ENCODE measurements at regions not wholly inside any gene's neighbourhood (a gene's known extent, or its start where the extent isn't known, plus 50 kb on each side); places are given as distances from the start of the nearest gene placed in this dataset.

DNA sequence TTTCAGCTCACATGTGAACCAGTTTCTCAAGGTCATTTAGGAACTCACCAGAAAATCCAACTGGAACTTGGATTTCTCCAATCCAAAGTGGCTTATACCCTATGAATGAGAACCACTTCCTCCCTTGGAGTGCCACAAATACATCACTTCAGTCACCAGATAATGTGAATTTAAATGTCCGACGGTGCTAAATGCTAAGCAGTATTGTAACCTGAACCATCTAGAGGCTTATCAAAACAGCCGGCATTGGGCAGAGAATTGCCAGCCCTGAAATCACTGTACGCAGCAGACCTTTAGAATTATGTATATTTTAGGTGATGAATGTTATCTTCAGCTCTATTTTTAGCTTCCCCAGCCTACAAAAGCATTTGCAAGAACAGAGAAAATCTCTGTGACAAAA lies 76.8 kb upstream of the COX20 start:
- DNase-seq, result no peak
- TF ChIP-seq, protein P1, sequence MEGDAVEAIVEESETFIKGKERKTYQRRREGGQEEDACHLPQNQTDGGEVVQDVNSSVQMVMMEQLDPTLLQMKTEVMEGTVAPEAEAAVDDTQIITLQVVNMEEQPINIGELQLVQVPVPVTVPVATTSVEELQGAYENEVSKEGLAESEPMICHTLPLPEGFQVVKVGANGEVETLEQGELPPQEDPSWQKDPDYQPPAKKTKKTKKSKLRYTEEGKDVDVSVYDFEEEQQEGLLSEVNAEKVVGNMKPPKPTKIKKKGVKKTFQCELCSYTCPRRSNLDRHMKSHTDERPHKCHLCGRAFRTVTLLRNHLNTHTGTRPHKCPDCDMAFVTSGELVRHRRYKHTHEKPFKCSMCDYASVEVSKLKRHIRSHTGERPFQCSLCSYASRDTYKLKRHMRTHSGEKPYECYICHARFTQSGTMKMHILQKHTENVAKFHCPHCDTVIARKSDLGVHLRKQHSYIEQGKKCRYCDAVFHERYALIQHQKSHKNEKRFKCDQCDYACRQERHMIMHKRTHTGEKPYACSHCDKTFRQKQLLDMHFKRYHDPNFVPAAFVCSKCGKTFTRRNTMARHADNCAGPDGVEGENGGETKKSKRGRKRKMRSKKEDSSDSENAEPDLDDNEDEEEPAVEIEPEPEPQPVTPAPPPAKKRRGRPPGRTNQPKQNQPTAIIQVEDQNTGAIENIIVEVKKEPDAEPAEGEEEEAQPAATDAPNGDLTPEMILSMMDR (IDR thresholded peaks at IDR 0.05), result no peak
- TF ChIP-seq POLR2A (IDR thresholded peaks at IDR 0.05) (no peak), EP300 (IDR thresholded peaks at IDR 0.05) (no peak)
- no peaks in the 10 kb centered on the region for H3K36me3 ChIP-seq
- no peak overlapping the region for H3K27ac ChIP-seq
- H3K4me1 ChIP-seq (ENCODE audit: insufficient read depth), result peaks cover 8% of the 10 kb centered on the region
- H3K9me3 ChIP-seq, result no peaks in the 10 kb centered on the region
- WGBS, 3 donors, result 37 to 49% (median 39%) methylated on average over 4 of the region's 4 CpGs
- intact Hi-C loops (cut with DNase I), result no loop called here
- no peak overlapping the region for H3K4me3 ChIP-seq
- H3K27me3 ChIP-seq, result no peaks in the 10 kb centered on the region

DNA sequence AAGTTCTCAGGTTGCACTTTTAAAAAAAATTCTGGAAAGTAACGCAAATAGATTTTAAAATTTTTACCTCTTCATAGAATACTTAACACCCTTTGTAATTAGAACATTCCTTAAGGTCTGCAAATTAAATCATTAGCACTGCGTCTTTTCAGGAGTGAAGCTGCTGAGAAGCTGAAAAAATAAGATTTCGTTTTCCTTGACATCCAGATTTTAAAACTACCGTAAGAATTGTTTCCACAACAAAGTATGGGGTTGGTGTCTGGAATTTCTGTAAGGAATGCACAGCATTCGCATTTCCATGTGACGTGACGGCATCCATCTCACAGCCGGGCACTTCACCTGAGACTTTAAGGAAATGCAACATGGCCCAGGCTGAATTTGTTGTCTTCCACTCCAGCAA lies 76.3 kb upstream of the COX20 start:
- Histone ChIP-seq H3K4me1 (ENCODE audit: insufficient read depth) (peaks cover 8% of the 10 kb centered on the region), H3K27ac (no peak overlapping the region), H3K4me3 (no peak overlapping the region), H3K9me3 (no peaks in the 10 kb centered on the region), H3K27me3 (no peaks in the 10 kb centered on the region), H3K36me3 (no peaks in the 10 kb centered on the region)
- no peak for DNase-seq
- TF ChIP-seq, protein P1 (IDR thresholded peaks at IDR 0.05), result no peak
- no peak for TF ChIP-seq POLR2A (IDR thresholded peaks at IDR 0.05)
- TF ChIP-seq EP300 (IDR thresholded peaks at IDR 0.05), result no peak
- WGBS, 3 donors, result 57 to 73% (median 70%) methylated on average over 8 of the region's 8 CpGs
- intact Hi-C loops (cut with DNase I), result no loop called here

DNA sequence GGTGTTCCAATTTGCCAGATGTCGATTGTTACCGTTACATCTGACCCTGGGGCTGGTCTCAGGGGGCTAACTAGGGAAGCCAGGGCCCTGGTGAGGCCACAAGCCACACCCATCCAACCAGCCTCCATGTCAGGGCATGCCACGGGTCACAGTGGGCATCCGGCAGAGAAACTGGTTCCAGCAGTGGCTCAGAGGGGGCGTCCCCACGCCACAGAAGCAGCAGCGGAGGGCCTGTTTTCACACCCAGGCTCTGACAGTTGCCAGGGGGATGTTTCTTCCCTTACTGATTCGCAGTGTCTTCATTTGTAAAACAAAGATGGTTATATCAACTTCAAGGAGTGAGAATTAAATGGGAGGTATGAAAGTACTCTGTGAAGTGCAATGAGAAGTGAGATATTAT lies 75.0 kb upstream of the COX20 start:
- WGBS, 3 donors, result 91 to 95% (median 94%) methylated on average over 8 of the region's 8 CpGs
- Histone ChIP-seq H3K27me3 (no peaks in the 10 kb centered on the region), H3K9me3 (no peaks in the 10 kb centered on the region), H3K36me3 (no peaks in the 10 kb centered on the region), H3K27ac (no peak overlapping the region), H3K4me3 (no peak overlapping the region), H3K4me1 (ENCODE audit: insufficient read depth) (peaks cover 8% of the 10 kb centered on the region)
- DNase-seq, result no peak
- intact Hi-C loops (cut with DNase I), result no loop called here
- no peak for TF ChIP-seq POLR2A (IDR thresholded peaks at IDR 0.05)
- TF ChIP-seq, protein P1 (IDR thresholded peaks at IDR 0.05), result no peak
- TF ChIP-seq EP300 (IDR thresholded peaks at IDR 0.05), result no peak

DNA sequence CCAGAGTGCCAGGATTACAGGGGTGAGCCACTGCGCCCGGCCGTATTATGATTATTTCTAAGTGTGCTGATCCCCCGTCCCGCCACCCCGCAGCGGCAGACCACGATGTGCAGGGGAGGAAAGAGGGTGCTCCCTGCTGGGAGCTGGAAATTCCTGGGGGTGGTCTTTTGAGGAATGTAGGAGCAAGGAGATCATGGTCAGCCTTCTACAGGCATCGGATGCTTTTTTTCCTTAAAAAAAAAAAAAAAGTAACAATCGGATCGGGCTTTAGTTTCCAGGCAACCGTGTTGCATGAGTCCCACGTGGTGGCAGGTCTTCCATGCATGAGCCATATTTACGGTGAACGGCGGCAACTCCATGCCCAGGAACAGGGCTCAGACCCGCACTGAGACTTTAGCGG lies 74.2 kb upstream of the COX20 start:
- no peak overlapping the region for H3K4me3 ChIP-seq
- H3K4me1 ChIP-seq (ENCODE audit: insufficient read depth), result peaks cover 8% of the 10 kb centered on the region
- WGBS, 3 donors, result 53 to 73% (median 59%) methylated on average over 18 of the region's 18 CpGs
- no peak overlapping the region for H3K27ac ChIP-seq
- no peaks in the 10 kb centered on the region for H3K9me3 ChIP-seq
- no peaks in the 10 kb centered on the region for H3K36me3 ChIP-seq
- no peaks in the 10 kb centered on the region for H3K27me3 ChIP-seq
- no peak for DNase-seq
- TF ChIP-seq, protein P1 (IDR thresholded peaks at IDR 0.05), result no peak
- no peak for TF ChIP-seq EP300 (IDR thresholded peaks at IDR 0.05)
- TF ChIP-seq POLR2A (IDR thresholded peaks at IDR 0.05), result no peak
- intact Hi-C loops (cut with DNase I), result no loop called here

DNA sequence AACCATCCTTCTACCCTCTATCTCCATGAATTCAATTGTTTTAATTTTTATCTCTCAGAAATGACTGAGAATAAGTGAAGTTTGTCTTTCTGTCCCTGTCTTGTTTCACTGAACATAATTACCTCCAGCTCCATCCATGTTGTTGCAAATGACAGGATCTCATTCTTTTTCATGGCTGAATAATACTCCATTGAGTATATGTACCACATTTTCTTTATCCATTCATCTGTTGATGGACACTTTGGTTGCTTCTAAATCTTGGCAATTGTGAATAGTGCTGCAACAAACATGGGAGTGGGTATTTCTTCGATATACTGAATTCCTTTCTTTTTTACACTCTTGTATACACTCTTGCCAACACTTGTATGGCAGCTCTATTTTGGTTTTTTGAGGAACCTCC lies 72.8 kb upstream of the COX20 start:
- intact Hi-C loops (cut with DNase I), result no loop called here
- no peaks in the 10 kb centered on the region for H3K27me3 ChIP-seq
- H3K9me3 ChIP-seq, result no peaks in the 10 kb centered on the region
- TF ChIP-seq, protein P1 (IDR thresholded peaks at IDR 0.05), result no peak
- no peak for TF ChIP-seq EP300 (IDR thresholded peaks at IDR 0.05)
- TF ChIP-seq POLR2A (IDR thresholded peaks at IDR 0.05), result no peak
- no peak for DNase-seq
- 96 to 100% (median 97%) methylated on average over 1 of the region's 1 CpG for WGBS, 3 donors
- no peak overlapping the region for H3K4me3 ChIP-seq
- no peaks in the 10 kb centered on the region for H3K36me3 ChIP-seq
- H3K4me1 ChIP-seq (ENCODE audit: insufficient read depth), result peaks cover 5% of the 10 kb centered on the region
- H3K27ac ChIP-seq, result no peak overlapping the region

Data from ovary (tissue), 7 donors.